ENCODE measurements at regions not wholly inside any gene's neighbourhood (a gene's known extent, or its start where the extent isn't known, plus 50 kb on each side); places are given as distances from the start of the nearest gene placed in this dataset.
A peak's percentile ranks its signal among the peaks of the same experiment; 100 is the strongest.

- DNase-seq: no peak
Measured at GRCh38 chr15:38648121-38648843, 83.7 kb upstream of the RASGRP1 start.

- DNase-seq: no peak
Measured at GRCh38 chr15:38650384-38650783, 85.8 kb upstream of the RASGRP1 start.

- no peak for DNase-seq
Measured at GRCh38 chr15:38650936-38651327, 86.3 kb upstream of the RASGRP1 start.

- DNase-seq: peak; percentile 47
Measured at GRCh38 chr15:38651328-38652038, 86.9 kb upstream of the RASGRP1 start.

- DNase-seq: no peak
Measured at GRCh38 chr15:38652183-38652794, 87.7 kb upstream of the RASGRP1 start.

GRCh38 chr15:38652998-38653397 is 88.4 kb upstream of the RASGRP1 start:
- peak; percentile 68 for DNase-seq

- no peak for DNase-seq
Measured at GRCh38 chr15:38658431-38658830, 93.8 kb upstream of the RASGRP1 start.

- no peak for DNase-seq
Measured at GRCh38 chr15:38660738-38661137, 96.1 kb upstream of the RASGRP1 start.

- no peak for DNase-seq
Measured at GRCh38 chr15:38662033-38662802, 97.6 kb upstream of the RASGRP1 start.

GRCh38 chr15:38662805-38663204 is 98.2 kb upstream of the RASGRP1 start:
- DNase-seq: no peak

- DNase-seq: no peak
Measured at GRCh38 chr15:38665586-38666305, 101.1 kb upstream of the RASGRP1 start.

GRCh38 chr15:38666865-38667510 is 102.4 kb upstream of the RASGRP1 start:
- no peak for DNase-seq

GRCh38 chr15:38667890-38668850 is 103.6 kb upstream of the RASGRP1 start:
- no peak for DNase-seq

- DNase-seq: no peak
Measured at GRCh38 chr15:38668898-38669391, 104.3 kb upstream of the RASGRP1 start.

GRCh38 chr15:38670128-38671005 is 105.8 kb upstream of the RASGRP1 start:
- peak; percentile 71 for DNase-seq

- DNase-seq: no peak
Measured at GRCh38 chr15:38671006-38671387, 106.4 kb upstream of the RASGRP1 start.

- DNase-seq: peak; percentile 50
Measured at GRCh38 chr15:38671675-38672254, 107.2 kb upstream of the RASGRP1 start.

GRCh38 chr15:38672273-38672672 is 107.7 kb upstream of the RASGRP1 start:
- no peak for DNase-seq
